ENCODE measurements at regions not wholly inside any gene's neighbourhood (a gene's known extent, or its start where the extent isn't known, plus 50 kb on each side); places are given as distances from the start of the nearest gene placed in this dataset.

GRCh38 chr14:34262127-34262910 lies 199.7 kb downstream of the SPTSSA start:
- Histone ChIP-seq H3K4me3 (ENCODE audit: low read length in 2 of 2) (no peak overlapping the region), H3K9ac (ENCODE audit: low read length in 2 of 2) (no peak overlapping the region), H3K36me3 (ENCODE audit: control insufficient read depth in 2 of 2, insufficient read depth in 2 of 2, low read length in 2 of 2) (no peaks in the 10 kb centered on the region), H3K27me3 (ENCODE audit: control insufficient read depth in 1 of 2, insufficient read depth in 2 of 2, low read length in 2 of 2) (no peaks in the 10 kb centered on the region), H3K9me3 (ENCODE audit: control insufficient read depth in 2 of 2, low read length in 2 of 2) (no peaks in the 10 kb centered on the region), H3K4me1 (ENCODE audit: control insufficient read depth, insufficient read depth, low read length) (no peaks in the 10 kb centered on the region), H3K27ac (ENCODE audit: low read length) (no peak overlapping the region)

- no peak overlapping the region for H3K27ac ChIP-seq (ENCODE audit: low read length)
- H3K36me3 ChIP-seq (ENCODE audit: control insufficient read depth in 2 of 2, insufficient read depth in 2 of 2, low read length in 2 of 2), result no peaks in the 10 kb centered on the region
- no peaks in the 10 kb centered on the region for H3K27me3 ChIP-seq (ENCODE audit: control insufficient read depth in 1 of 2, insufficient read depth in 2 of 2, low read length in 2 of 2)
- no peaks in the 10 kb centered on the region for H3K4me1 ChIP-seq (ENCODE audit: control insufficient read depth, insufficient read depth, low read length)
- no peaks in the 10 kb centered on the region for H3K9me3 ChIP-seq (ENCODE audit: control insufficient read depth in 2 of 2, low read length in 2 of 2)
- no peak overlapping the region for H3K4me3 ChIP-seq (ENCODE audit: low read length in 2 of 2)
- H3K9ac ChIP-seq (ENCODE audit: low read length in 2 of 2), result no peak overlapping the region
Observed at GRCh38 chr14:34259996-34260395, 202.0 kb downstream of the SPTSSA start.

- Histone ChIP-seq H3K9ac (ENCODE audit: low read length in 2 of 2) (no peak overlapping the region), H3K27ac (ENCODE audit: low read length) (no peak overlapping the region), H3K4me3 (ENCODE audit: low read length in 2 of 2) (no peak overlapping the region), H3K27me3 (ENCODE audit: control insufficient read depth in 1 of 2, insufficient read depth in 2 of 2, low read length in 2 of 2) (no peaks in the 10 kb centered on the region), H3K9me3 (ENCODE audit: control insufficient read depth in 2 of 2, low read length in 2 of 2) (no peaks in the 10 kb centered on the region), H3K36me3 (ENCODE audit: control insufficient read depth in 2 of 2, insufficient read depth in 2 of 2, low read length in 2 of 2) (no peaks in the 10 kb centered on the region), H3K4me1 (ENCODE audit: control insufficient read depth, insufficient read depth, low read length) (no peaks in the 10 kb centered on the region)
Observed at GRCh38 chr14:34258318-34258717, 203.7 kb downstream of the SPTSSA start.

- Histone ChIP-seq H3K36me3 (ENCODE audit: control insufficient read depth in 2 of 2, insufficient read depth in 2 of 2, low read length in 2 of 2) (no peaks in the 10 kb centered on the region), H3K27ac (ENCODE audit: low read length) (peak overlapping the region; percentile 7), H3K9me3 (ENCODE audit: control insufficient read depth in 2 of 2, low read length in 2 of 2) (no peaks in the 10 kb centered on the region), H3K4me1 (ENCODE audit: control insufficient read depth, insufficient read depth, low read length) (no peaks in the 10 kb centered on the region), H3K4me3 (ENCODE audit: low read length in 2 of 2) (no peak overlapping the region), H3K27me3 (ENCODE audit: control insufficient read depth in 1 of 2, insufficient read depth in 2 of 2, low read length in 2 of 2) (no peaks in the 10 kb centered on the region), H3K9ac (ENCODE audit: low read length in 2 of 2) (no peak overlapping the region)
Observed at GRCh38 chr14:34257505-34257904, 204.5 kb downstream of the SPTSSA start.

- Histone ChIP-seq H3K27ac (ENCODE audit: low read length) (no peak overlapping the region), H3K36me3 (ENCODE audit: control insufficient read depth in 2 of 2, insufficient read depth in 2 of 2, low read length in 2 of 2) (no peaks in the 10 kb centered on the region), H3K4me3 (ENCODE audit: low read length in 2 of 2) (no peak overlapping the region), H3K9ac (ENCODE audit: low read length in 2 of 2) (no peak overlapping the region), H3K27me3 (ENCODE audit: control insufficient read depth in 1 of 2, insufficient read depth in 2 of 2, low read length in 2 of 2) (no peaks in the 10 kb centered on the region), H3K9me3 (ENCODE audit: control insufficient read depth in 2 of 2, low read length in 2 of 2) (no peaks in the 10 kb centered on the region), H3K4me1 (ENCODE audit: control insufficient read depth, insufficient read depth, low read length) (peaks cover 5% of the 10 kb centered on the region)
Observed at GRCh38 chr14:34256223-34256622, 205.8 kb downstream of the SPTSSA start.

GRCh38 chr14:34254571-34254970 lies 207.5 kb downstream of the SPTSSA start:
- H3K36me3 ChIP-seq (ENCODE audit: control insufficient read depth in 2 of 2, insufficient read depth in 2 of 2, low read length in 2 of 2), result no peaks in the 10 kb centered on the region

GRCh38 chr14:34254031-34254430 lies 208.0 kb downstream of the SPTSSA start:
- Histone ChIP-seq H3K36me3 (ENCODE audit: control insufficient read depth in 2 of 2, insufficient read depth in 2 of 2, low read length in 2 of 2) (no peaks in the 10 kb centered on the region), H3K9me3 (ENCODE audit: control insufficient read depth in 2 of 2, low read length in 2 of 2) (no peaks in the 10 kb centered on the region), H3K27ac (ENCODE audit: low read length) (no peak overlapping the region), H3K9ac (ENCODE audit: low read length in 2 of 2) (no peak overlapping the region), H3K4me1 (ENCODE audit: control insufficient read depth, insufficient read depth, low read length) (peaks cover 9% of the 10 kb centered on the region), H3K27me3 (ENCODE audit: control insufficient read depth in 1 of 2, insufficient read depth in 2 of 2, low read length in 2 of 2) (no peaks in the 10 kb centered on the region), H3K4me3 (ENCODE audit: low read length in 2 of 2) (no peak overlapping the region)

More at GRCh38 chr14:34254571-34254970, 207.5 kb downstream of the SPTSSA start:
- H3K4me1 ChIP-seq (ENCODE audit: control insufficient read depth, insufficient read depth, low read length), result peaks cover 9% of the 10 kb centered on the region
- no peak overlapping the region for H3K9ac ChIP-seq (ENCODE audit: low read length in 2 of 2)
- H3K27ac ChIP-seq (ENCODE audit: low read length), result no peak overlapping the region
- H3K27me3 ChIP-seq (ENCODE audit: control insufficient read depth in 1 of 2, insufficient read depth in 2 of 2, low read length in 2 of 2), result no peaks in the 10 kb centered on the region
- no peak overlapping the region for H3K4me3 ChIP-seq (ENCODE audit: low read length in 2 of 2)
- H3K9me3 ChIP-seq (ENCODE audit: control insufficient read depth in 2 of 2, low read length in 2 of 2), result no peaks in the 10 kb centered on the region

GRCh38 chr14:34252227-34252626 lies 209.8 kb downstream of the SPTSSA start:
- Histone ChIP-seq H3K27me3 (ENCODE audit: control insufficient read depth in 1 of 2, insufficient read depth in 2 of 2, low read length in 2 of 2) (no peaks in the 10 kb centered on the region), H3K9me3 (ENCODE audit: control insufficient read depth in 2 of 2, low read length in 2 of 2) (no peaks in the 10 kb centered on the region), H3K9ac (ENCODE audit: low read length in 2 of 2) (no peak overlapping the region), H3K4me1 (ENCODE audit: control insufficient read depth, insufficient read depth, low read length) (peaks cover 9% of the 10 kb centered on the region), H3K27ac (ENCODE audit: low read length) (peak overlapping the region; percentile 42), H3K36me3 (ENCODE audit: control insufficient read depth in 2 of 2, insufficient read depth in 2 of 2, low read length in 2 of 2) (no peaks in the 10 kb centered on the region), H3K4me3 (ENCODE audit: low read length in 2 of 2) (no peak overlapping the region)

GRCh38 chr14:34251662-34252061 lies 210.4 kb downstream of the SPTSSA start:
- Histone ChIP-seq H3K9me3 (ENCODE audit: control insufficient read depth in 2 of 2, low read length in 2 of 2) (no peaks in the 10 kb centered on the region), H3K4me1 (ENCODE audit: control insufficient read depth, insufficient read depth, low read length) (peaks cover 11% of the 10 kb centered on the region), H3K4me3 (ENCODE audit: low read length in 2 of 2) (no peak overlapping the region), H3K27ac (ENCODE audit: low read length) (peak overlapping the region; percentile 42), H3K27me3 (ENCODE audit: control insufficient read depth in 1 of 2, insufficient read depth in 2 of 2, low read length in 2 of 2) (no peaks in the 10 kb centered on the region), H3K9ac (ENCODE audit: low read length in 2 of 2) (no peak overlapping the region), H3K36me3 (ENCODE audit: control insufficient read depth in 2 of 2, insufficient read depth in 2 of 2, low read length in 2 of 2) (no peaks in the 10 kb centered on the region)

- no peak overlapping the region for H3K9ac ChIP-seq (ENCODE audit: low read length in 2 of 2)
- H3K9me3 ChIP-seq (ENCODE audit: control insufficient read depth in 2 of 2, low read length in 2 of 2), result no peaks in the 10 kb centered on the region
- peaks cover 11% of the 10 kb centered on the region for H3K4me1 ChIP-seq (ENCODE audit: control insufficient read depth, insufficient read depth, low read length)
- no peaks in the 10 kb centered on the region for H3K27me3 ChIP-seq (ENCODE audit: control insufficient read depth in 1 of 2, insufficient read depth in 2 of 2, low read length in 2 of 2)
- peak overlapping the region; percentile 42 for H3K27ac ChIP-seq (ENCODE audit: low read length)
- no peak overlapping the region for H3K4me3 ChIP-seq (ENCODE audit: low read length in 2 of 2)
- no peaks in the 10 kb centered on the region for H3K36me3 ChIP-seq (ENCODE audit: control insufficient read depth in 2 of 2, insufficient read depth in 2 of 2, low read length in 2 of 2)
Observed at GRCh38 chr14:34250959-34251358, 211.1 kb downstream of the SPTSSA start.

- Histone ChIP-seq H3K36me3 (ENCODE audit: control insufficient read depth in 2 of 2, insufficient read depth in 2 of 2, low read length in 2 of 2) (no peaks in the 10 kb centered on the region), H3K4me3 (ENCODE audit: low read length in 2 of 2) (no peak overlapping the region), H3K9ac (ENCODE audit: low read length in 2 of 2) (no peak overlapping the region), H3K4me1 (ENCODE audit: control insufficient read depth, insufficient read depth, low read length) (peaks cover 11% of the 10 kb centered on the region), H3K27me3 (ENCODE audit: control insufficient read depth in 1 of 2, insufficient read depth in 2 of 2, low read length in 2 of 2) (no peaks in the 10 kb centered on the region), H3K9me3 (ENCODE audit: control insufficient read depth in 2 of 2, low read length in 2 of 2) (no peaks in the 10 kb centered on the region), H3K27ac (ENCODE audit: low read length) (no peak overlapping the region)
Observed at GRCh38 chr14:34247605-34248004, 214.4 kb downstream of the SPTSSA start.

Data from stomach smooth muscle (tissue), 2 donors.